ENCODE measurements at regions not wholly inside any gene's neighbourhood (a gene's known extent, or its start where the extent isn't known, plus 50 kb on each side); places are given as distances from the start of the nearest gene placed in this dataset.
"Not testable (repeated sequence)": the region's sequence is repeated elsewhere in the genome, so short reads cannot be mapped to it uniquely, and the experiment has no call there.

- Mint-ChIP-seq H3K36me3 (ENCODE audit: low read depth) (no peaks in the 10 kb centered on the region), H3K9me3 (no peaks in the 10 kb centered on the region), H3K4me1 (peaks cover 20% of the 10 kb centered on the region), H3K4me3 (no peak overlapping the region), H3K27ac (no peak overlapping the region), H3K27me3 (ENCODE audit: low read depth) (no peaks in the 10 kb centered on the region)
- no peak for TF ChIP-seq CTCF (IDR thresholded peaks at IDR 0.05; ENCODE audit: unreplicated experiment in 3 of 3)
These were observed 344.6 kb upstream of the TMEFF2 start for GRCh38 chr2:192539306-192539705.

GRCh38 chr2:192536922-192537624 lies 342.3 kb upstream of the TMEFF2 start:
- H3K9me3 Mint-ChIP-seq: no peaks in the 10 kb centered on the region
- H3K27ac Mint-ChIP-seq: no peak overlapping the region
- H3K4me3 Mint-ChIP-seq: no peak overlapping the region
- H3K4me1 Mint-ChIP-seq: peaks cover 12% of the 10 kb centered on the region
- TF ChIP-seq CTCF (IDR thresholded peaks at IDR 0.05; ENCODE audit: unreplicated experiment in 3 of 3): no peak
- H3K36me3 Mint-ChIP-seq (ENCODE audit: low read depth): no peaks in the 10 kb centered on the region
- no peaks in the 10 kb centered on the region for H3K27me3 Mint-ChIP-seq (ENCODE audit: low read depth)

- Mint-ChIP-seq H3K27ac (peak overlapping the region in 1 of 3 experiments; percentile 10), H3K9me3 (no peaks in the 10 kb centered on the region), H3K36me3 (ENCODE audit: low read depth) (no peaks in the 10 kb centered on the region), H3K4me3 (no peak overlapping the region), H3K4me1 (peaks cover 8% of the 10 kb centered on the region), H3K27me3 (ENCODE audit: low read depth) (no peaks in the 10 kb centered on the region)
- no peak for TF ChIP-seq CTCF (IDR thresholded peaks at IDR 0.05; ENCODE audit: unreplicated experiment in 3 of 3)
These were observed 341.5 kb upstream of the TMEFF2 start for GRCh38 chr2:192535956-192536921.

GRCh38 chr2:192534072-192534471 lies 339.3 kb upstream of the TMEFF2 start:
- peaks cover 8% of the 10 kb centered on the region for H3K4me1 Mint-ChIP-seq

GRCh38 chr2:192524642-192525251 lies 330.0 kb upstream of the TMEFF2 start:
- not testable (repeated sequence) for H3K4me1 Mint-ChIP-seq; H3K27ac Mint-ChIP-seq; H3K36me3 Mint-ChIP-seq (ENCODE audit: low read depth); H3K4me3 Mint-ChIP-seq; H3K27me3 Mint-ChIP-seq (ENCODE audit: low read depth)
- peaks cover 24% of the 10 kb centered on the region for H3K9me3 Mint-ChIP-seq

More at GRCh38 chr2:192534072-192534471, 339.3 kb upstream of the TMEFF2 start:
- no peak overlapping the region for H3K4me3 Mint-ChIP-seq
- TF ChIP-seq CTCF (IDR thresholded peaks at IDR 0.05; ENCODE audit: unreplicated experiment in 3 of 3): no peak
- peaks cover 2% of the 10 kb centered on the region for H3K9me3 Mint-ChIP-seq
- no peaks in the 10 kb centered on the region for H3K36me3 Mint-ChIP-seq (ENCODE audit: low read depth)
- no peaks in the 10 kb centered on the region for H3K27me3 Mint-ChIP-seq (ENCODE audit: low read depth)
- H3K27ac Mint-ChIP-seq: no peak overlapping the region

- not testable (repeated sequence) for H3K4me1 Mint-ChIP-seq; H3K27ac Mint-ChIP-seq; H3K27me3 Mint-ChIP-seq (ENCODE audit: low read depth); H3K4me3 Mint-ChIP-seq; H3K36me3 Mint-ChIP-seq (ENCODE audit: low read depth)
- H3K9me3 Mint-ChIP-seq: peaks cover 24% of the 10 kb centered on the region
These were observed 329.5 kb upstream of the TMEFF2 start for GRCh38 chr2:192524214-192524613.
